Uterus (tissue), 3 donors: ENCODE measurements at regions not wholly inside any gene's neighbourhood (a gene's known extent, or its start where the extent isn't known, plus 50 kb on each side); places are given as distances from the start of the nearest gene placed in this dataset.

Experiments used
- DNase-seq, 2 donors: peaks; one replicate each; pipeline ENCODE4 v3.0.0-alpha.2; 2019 to 2020
- H3K27ac ChIP-seq, 2 donors: fragments of 200-600 bp; sonication (generic); 1 replicate in 1 of 2; 2 replicates in 1 of 2; pipeline ENCODE4 v1.5.1; 2016 to 2018
- H3K27me3 ChIP-seq, 2 donors: fragments of 200-600 bp; sonication (generic); one replicate each; pipeline ENCODE4 v1.5.1; 2018 to 2019; ENCODE audit warnings: control low read depth in 1 of 2
- H3K36me3 ChIP-seq, 2 donors: fragments of 200-600 bp; sonication (generic); one replicate each; pipeline ENCODE4 v1.5.1; 2019; ENCODE audit warnings: control low read depth in 1 of 2
- H3K4me1 ChIP-seq, 2 donors: fragments of 200-600 bp; sonication (generic); one replicate each; pipeline ENCODE4 v1.5.1; 2018 to 2019; ENCODE audit warnings: control low read depth in 1 of 2
- H3K4me3 ChIP-seq, 2 donors: fragments of 200-600 bp; sonication (generic); 1 replicate in 1 of 2; 2 replicates in 1 of 2; pipeline ENCODE4 v1.5.1; 2018 to 2019; ENCODE audit warnings: mild to moderate bottlenecking in 1 of 2
- H3K9me3 ChIP-seq, 2 donors: fragments of 200-600 bp; sonication (generic); one replicate each; pipeline ENCODE4 v1.5.1; 2019; ENCODE audit warnings: control low read depth in 1 of 2
- CTCF ChIP-seq, 4 experiments: fragments of 200-600 bp in 2 of 4; fragments of 450-650 bp in 2 of 4; sonication (generic) in 2 of 4; IDR thresholded peaks; one replicate each; pipeline ENCODE4 v1.5.1; 2016 to 2019; ENCODE audit warnings: antibody characterized with exemption in 4 of 4, mild to moderate bottlenecking in 2 of 4, moderate library complexity in 1 of 4
- POLR2A ChIP-seq, 2 donors: fragments of 450-650 bp; IDR thresholded peaks; one replicate each; pipeline ENCODE4 v1.6.1; 2016; ENCODE audit warnings: antibody characterized with exemption in 2 of 2, mild to moderate bottlenecking in 1 of 2, moderate library complexity in 1 of 2
- intact Hi-C: fragments of 100-400 bp; cut with DNase I; formaldehyde crosslinking; loops from one replicate; pipeline ENCODE4 v1.15.1; 2023; ENCODE audit warnings: low total_unique reads
- donor health status: DM: yes; HTN: yes; CAD: no.

- intact Hi-C loops, result no loop called here
- H3K27me3 ChIP-seq, result no peaks in the 10 kb centered on the region
- no peak for TF ChIP-seq POLR2A (IDR thresholded peaks at IDR 0.05)
- TF ChIP-seq CTCF (IDR thresholded peaks at IDR 0.05), result no peak
- H3K27ac ChIP-seq, result no peak overlapping the region
- H3K4me3 ChIP-seq, result no peak overlapping the region
- H3K36me3 ChIP-seq, result no peaks in the 10 kb centered on the region
- H3K9me3 ChIP-seq, result no peaks in the 10 kb centered on the region
- no peak for DNase-seq
- no peaks in the 10 kb centered on the region for H3K4me1 ChIP-seq
Observed at GRCh38 chr6:11292594-11293236, 60.2 kb upstream of the NEDD9 start.

- no peak overlapping the region for H3K4me3 ChIP-seq
- H3K9me3 ChIP-seq, result no peaks in the 10 kb centered on the region
- no peaks in the 10 kb centered on the region for H3K27me3 ChIP-seq
- DNase-seq, result no peak
- intact Hi-C loops, result no loop called here
- H3K36me3 ChIP-seq, result no peaks in the 10 kb centered on the region
- H3K27ac ChIP-seq, result no peak overlapping the region
- TF ChIP-seq CTCF (IDR thresholded peaks at IDR 0.05) (no peak), POLR2A (IDR thresholded peaks at IDR 0.05) (no peak)
- H3K4me1 ChIP-seq, result no peaks in the 10 kb centered on the region
Observed at GRCh38 chr6:11292091-11292490, 59.6 kb upstream of the NEDD9 start.

GRCh38 chr6:11291582-11291981 is 59.1 kb upstream of the NEDD9 start:
- DNase-seq, result no peak
- TF ChIP-seq CTCF (IDR thresholded peaks at IDR 0.05) (no peak), POLR2A (IDR thresholded peaks at IDR 0.05) (no peak)
- H3K27ac ChIP-seq, result no peak overlapping the region

GRCh38 chr6:11290027-11290426 is 57.6 kb upstream of the NEDD9 start:
- no peak for TF ChIP-seq CTCF (IDR thresholded peaks at IDR 0.05)
- no peak for TF ChIP-seq POLR2A (IDR thresholded peaks at IDR 0.05)
- Histone ChIP-seq H3K27me3 (no peaks in the 10 kb centered on the region), H3K36me3 (no peaks in the 10 kb centered on the region), H3K9me3 (no peaks in the 10 kb centered on the region), H3K27ac (no peak overlapping the region), H3K4me3 (no peak overlapping the region), H3K4me1 (no peaks in the 10 kb centered on the region)
- DNase-seq, result no peak
- intact Hi-C loops, result no loop called here

More at GRCh38 chr6:11291582-11291981, 59.1 kb upstream of the NEDD9 start:
- no peaks in the 10 kb centered on the region for H3K27me3 ChIP-seq
- no peak overlapping the region for H3K4me3 ChIP-seq
- no peaks in the 10 kb centered on the region for H3K4me1 ChIP-seq
- H3K36me3 ChIP-seq, result no peaks in the 10 kb centered on the region
- H3K9me3 ChIP-seq, result no peaks in the 10 kb centered on the region
- intact Hi-C loops, result no loop called here

- intact Hi-C loops, result no loop called here
- no peak overlapping the region for H3K4me3 ChIP-seq
- no peaks in the 10 kb centered on the region for H3K9me3 ChIP-seq
- H3K27me3 ChIP-seq, result no peaks in the 10 kb centered on the region
- H3K27ac ChIP-seq, result no peak overlapping the region
- H3K36me3 ChIP-seq, result no peaks in the 10 kb centered on the region
- TF ChIP-seq POLR2A (IDR thresholded peaks at IDR 0.05) (no peak), CTCF (IDR thresholded peaks at IDR 0.05) (no peak)
- no peak for DNase-seq
- no peaks in the 10 kb centered on the region for H3K4me1 ChIP-seq
Observed at GRCh38 chr6:11288065-11288464, 55.6 kb upstream of the NEDD9 start.
